ENCODE measurements at regions not wholly inside any gene's neighbourhood (a gene's known extent, or its start where the extent isn't known, plus 50 kb on each side); places are given as distances from the start of the nearest gene placed in this dataset.

- no peak for DNase-seq
Observed at GRCh38 chr5:71955723-71956122, 151.6 kb upstream of the MAP1B start.

GRCh38 chr5:71957292-71957898 lies 149.9 kb upstream of the MAP1B start:
- DNase-seq, result no peak

- DNase-seq, result no peak
Observed at GRCh38 chr5:71960195-71960594, 147.1 kb upstream of the MAP1B start.

GRCh38 chr5:71961786-71962185 lies 145.5 kb upstream of the MAP1B start:
- no peak for DNase-seq

DNA sequence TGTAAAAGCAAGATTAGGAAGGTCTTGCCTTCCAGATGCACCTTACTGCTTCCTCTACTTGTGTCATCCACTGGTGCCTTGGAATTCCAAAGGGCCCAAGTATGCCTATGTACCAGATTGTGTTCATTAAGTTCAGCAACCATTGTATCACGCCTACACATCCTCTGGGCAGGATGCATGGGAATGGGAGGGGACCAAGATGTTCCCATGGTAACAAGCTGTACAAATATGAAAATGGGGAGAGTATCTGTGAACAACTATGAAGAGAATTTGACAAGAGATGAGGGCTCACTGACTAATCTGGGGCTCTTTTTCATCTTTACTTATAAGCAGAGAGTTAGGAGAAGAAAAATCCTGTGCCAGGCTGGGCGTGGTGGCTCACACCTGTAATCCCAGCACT lies 137.8 kb upstream of the MAP1B start:
- no peak for DNase-seq

GRCh38 chr5:71971862-71972261 lies 135.4 kb upstream of the MAP1B start:
- no peak for DNase-seq

DNA sequence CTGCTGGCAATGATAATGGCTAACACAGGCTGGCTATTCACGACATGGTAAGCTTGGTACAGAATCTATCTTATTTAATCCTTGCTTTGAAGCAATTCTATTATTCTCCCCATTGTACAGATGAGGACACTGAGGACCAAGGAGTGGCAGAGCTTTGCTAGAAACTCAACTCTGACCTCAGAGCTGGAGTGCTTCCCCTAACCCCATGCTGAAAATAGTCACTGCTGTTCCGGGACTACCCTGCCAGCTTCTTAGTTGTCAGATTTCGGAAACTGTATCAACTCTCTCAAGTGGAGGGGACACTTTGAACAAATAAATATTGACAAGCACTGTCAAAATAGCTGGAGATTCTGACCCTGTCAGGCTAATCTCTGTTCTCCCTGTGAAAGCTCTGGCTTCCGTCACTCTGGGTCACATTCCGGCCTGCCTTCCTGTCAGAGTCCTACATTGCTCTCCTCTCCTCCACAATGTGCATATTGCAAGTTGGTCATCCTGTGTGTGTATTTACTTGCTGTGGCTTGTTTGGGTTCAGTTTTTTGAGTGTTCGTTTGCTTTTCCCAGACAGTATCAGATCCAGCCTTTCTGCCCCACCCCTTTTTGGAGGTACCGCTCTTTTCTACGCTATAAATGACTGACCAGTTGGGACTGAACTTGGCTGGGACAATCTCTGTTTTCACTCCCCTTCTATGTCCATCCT lies 134.3 kb upstream of the MAP1B start:
- no peak for DNase-seq

GRCh38 chr5:71973563-71973962 lies 133.7 kb upstream of the MAP1B start:
- DNase-seq, result no peak

DNA sequence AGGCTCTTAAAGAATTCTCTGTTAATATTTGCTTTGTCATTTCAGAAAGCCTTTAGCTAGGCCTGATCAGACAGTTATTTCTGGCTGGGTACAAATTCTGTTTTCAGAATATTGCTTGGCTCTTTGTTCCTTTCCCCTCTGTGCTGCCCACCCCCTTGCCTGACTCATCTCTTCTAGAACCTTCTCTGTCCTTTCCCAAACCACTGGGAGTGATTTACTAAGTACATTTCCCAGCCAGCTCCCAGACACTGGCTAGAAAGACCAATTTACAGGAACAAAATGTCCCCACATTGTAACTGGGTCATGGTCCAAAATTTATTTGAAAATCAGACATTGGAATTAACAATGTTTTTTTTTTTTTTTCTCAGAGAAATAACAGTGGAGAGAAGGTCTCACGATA lies 133.1 kb upstream of the MAP1B start:
- DNase-seq, result no peak

GRCh38 chr5:71974622-71975021 lies 132.7 kb upstream of the MAP1B start:
- DNase-seq, result no peak

DNA sequence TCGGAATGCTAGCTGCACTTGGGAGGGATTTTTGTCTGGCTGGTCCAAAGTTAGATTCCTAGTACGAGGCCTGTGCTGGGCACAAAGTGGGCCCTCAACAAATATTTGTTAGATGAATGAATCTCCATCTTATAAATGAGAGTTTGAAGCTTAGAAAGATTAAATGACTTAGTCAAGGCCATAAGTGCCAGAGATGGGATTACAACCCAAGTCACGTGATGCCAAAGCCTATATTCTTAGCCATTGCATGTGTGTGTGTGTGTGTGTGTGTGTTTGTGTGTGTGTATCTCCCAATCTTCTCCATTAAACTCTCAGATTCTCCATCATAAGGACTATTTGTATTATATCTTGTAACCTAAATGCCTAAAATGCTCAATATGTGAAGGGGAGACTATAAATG lies 130.8 kb upstream of the MAP1B start:
- DNase-seq, result no peak

GRCh38 chr5:71977311-71977710 lies 130.0 kb upstream of the MAP1B start:
- DNase-seq, result no peak

- no peak for DNase-seq
Observed at GRCh38 chr5:71978216-71978615, 129.1 kb upstream of the MAP1B start.

- no peak for DNase-seq
Observed at GRCh38 chr5:71982717-71983395, 124.4 kb upstream of the MAP1B start.

- DNase-seq, result no peak
Observed at GRCh38 chr5:71986101-71986500, 121.2 kb upstream of the MAP1B start.

GRCh38 chr5:71988808-71989207 lies 118.5 kb upstream of the MAP1B start:
- no peak for DNase-seq

DNA sequence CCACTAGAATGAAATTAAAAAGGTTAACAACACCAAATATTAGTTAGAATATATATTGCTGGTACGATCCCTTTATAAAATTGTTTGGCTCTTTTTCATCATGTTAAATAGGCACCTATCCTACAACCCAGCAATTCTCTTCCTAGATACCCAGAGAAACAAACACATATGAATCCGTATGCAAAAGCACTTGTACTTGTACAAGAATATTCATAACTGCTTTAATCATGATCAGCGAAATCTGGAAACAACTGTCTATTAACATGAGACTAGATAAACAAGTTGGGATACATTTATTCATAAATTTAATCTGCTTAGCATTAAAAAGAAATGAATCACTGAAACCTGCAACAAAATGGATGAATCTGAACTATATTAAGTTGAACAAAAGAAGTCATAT lies 113.7 kb upstream of the MAP1B start:
- no peak for DNase-seq

GRCh38 chr5:71996789-71997188 lies 110.5 kb upstream of the MAP1B start:
- DNase-seq, result no peak

- no peak for DNase-seq
Observed at GRCh38 chr5:71998746-71999145, 108.5 kb upstream of the MAP1B start.

DNA sequence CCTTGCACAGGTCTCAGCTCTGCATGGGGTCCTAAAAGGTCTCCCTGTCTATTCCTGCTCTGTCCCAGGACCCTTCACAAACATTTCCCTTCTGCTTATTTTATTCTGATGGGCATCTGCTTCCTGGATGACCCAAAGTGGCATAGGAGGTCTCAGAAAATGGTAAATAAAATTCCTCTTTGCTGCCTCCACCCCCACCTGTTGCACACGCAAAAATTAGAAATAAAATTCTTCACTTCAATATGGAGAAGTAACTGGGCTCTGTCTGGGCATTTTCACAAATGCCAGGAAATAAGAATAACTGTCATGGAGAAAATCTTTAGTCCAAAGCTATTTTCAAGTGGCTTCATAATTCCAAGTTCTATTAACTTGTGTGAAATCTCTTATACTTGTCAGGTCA lies 106.6 kb upstream of the MAP1B start:
- DNase-seq, result no peak

GRCh38 chr5:72005671-72006070 lies 101.6 kb upstream of the MAP1B start:
- no peak for DNase-seq

DNA sequence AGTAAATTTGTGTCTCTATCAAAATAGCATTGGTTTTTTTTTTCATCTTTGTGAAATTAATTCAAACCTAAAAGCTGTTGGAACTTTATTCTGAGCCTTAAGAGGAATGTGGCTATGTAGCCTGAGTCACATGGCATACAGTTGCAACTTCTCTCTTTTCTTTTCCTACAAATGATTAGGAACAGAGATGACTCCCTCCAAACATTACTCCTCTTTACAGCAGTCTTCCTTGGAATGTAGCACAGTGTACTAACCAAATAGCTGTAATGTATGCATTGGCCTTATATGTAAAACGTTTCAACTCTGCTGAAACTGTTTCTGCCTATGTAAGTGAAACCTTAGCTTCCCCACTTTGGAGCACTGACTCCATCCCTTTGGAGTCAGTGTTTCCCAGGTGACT lies 100.9 kb upstream of the MAP1B start:
- no peak for DNase-seq

GRCh38 chr5:72007336-72008111 lies 99.8 kb upstream of the MAP1B start:
- DNase-seq, result no peak

DNA sequence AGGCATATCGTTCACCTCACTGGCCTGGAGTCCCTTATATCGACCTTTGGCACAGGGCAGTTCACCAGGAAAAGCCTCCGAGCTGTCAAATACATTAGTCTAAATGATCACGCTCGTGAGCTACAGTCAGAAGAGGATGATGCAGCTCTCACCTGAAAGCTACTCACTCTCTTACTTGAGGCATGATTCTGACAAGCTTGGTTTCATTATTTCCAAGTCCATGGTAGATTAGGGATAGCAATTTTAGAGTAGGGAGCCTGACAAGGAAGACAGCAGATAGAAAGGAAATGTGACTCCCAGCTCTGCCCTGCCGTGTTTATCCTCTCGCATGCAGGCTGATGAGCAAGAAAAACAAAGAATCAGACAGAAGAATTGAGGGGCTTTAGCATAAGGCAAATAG lies 98.0 kb upstream of the MAP1B start:
- DNase-seq, result no peak
